GM12878 (cell line): ENCODE measurements at regions not wholly inside any gene's neighbourhood (a gene's known extent, or its start where the extent isn't known, plus 50 kb on each side); places are given as distances from the start of the nearest gene placed in this dataset.

Source experiments
- ATAC-seq: fragments of 200-7000 bp; cut with Tn5 transposase; 3 replicates; pipeline ENCODE4 v1.9.1; 2020; ENCODE audit warnings: mild to moderate bottlenecking, moderate library complexity
- BruUV-seq: library from RNA; stranded (reverse); fragments of 400-500 nt; replicated peaks from 2 replicates; lab custom pipeline; 2021; lab: Mats Ljungman, UMichigan
- CTCF ChIA-PET: fragments of 300-600 bp; sonication (Branson Sonifier 250); formaldehyde crosslinking; extraction: SDS; loops from one replicate; lab custom pipeline; 2021; ENCODE audit warnings: inconsistent platforms; lab: Yijun Ruan, JAX
- POLR2A ChIA-PET: fragments of 350-600 bp; formaldehyde crosslinking; extraction: SDS; loops from one replicate; lab custom pipeline; 2021; ENCODE audit warnings: inconsistent platforms; lab: Charles Lee
- RAD21 ChIA-PET: fragments of 300-600 bp; sonication (Branson Sonifier 250); formaldehyde crosslinking; loops from one replicate; lab custom pipeline; 2023; ENCODE audit warnings: antibody characterized with exemption; ENCODE audit not compliant: unreplicated experiment; lab: Charles Lee
- SMC1A ChIA-PET: fragments of 300-600 bp; sonication (Branson Sonifier 250); formaldehyde crosslinking; loops from one replicate; lab custom pipeline; 2023; ENCODE audit not compliant: unreplicated experiment, uncharacterized antibody; lab: Charles Lee
- DNase-seq: peaks from one replicate; pipeline ENCODE4 v3.0.0-alpha.2; 2011; ENCODE audit warnings: low read depth, low spot score
- FAIRE-seq: peaks from 3 replicates; lab custom pipeline; 2011; peaks lifted over from hg19 to GRCh38; lab: Jason Lieb, UNC
- H2AFZ ChIP-seq: 2 replicates; pipeline ENCODE4 v1.6.0; 2011; ENCODE audit warnings: low read depth, low read length, control low read depth; ENCODE audit not compliant: control insufficient read depth
- H3K27ac ChIP-seq: 2 replicates; pipeline ENCODE4 v1.5.1; 2011; ENCODE audit warnings: control low read depth; ENCODE audit not compliant: control insufficient read depth, insufficient read depth
- H3K27me3 ChIP-seq, 2 experiments: replicated peaks in 1 of 2; 2 replicates each; pipeline versions ENCODE4 v1.6.0 to v1.6.1; 2011; ENCODE audit warnings: low read length in 1 of 2; ENCODE audit not compliant: control insufficient read depth in 2 of 2, insufficient read depth in 2 of 2
- H3K36me3 ChIP-seq, 2 experiments: 2 replicates each; pipeline ENCODE4 v1.5.1; 2011; ENCODE audit warnings: low read length in 1 of 2; ENCODE audit not compliant: control insufficient read depth in 2 of 2, insufficient read depth in 2 of 2
- H3K4me1 ChIP-seq: 2 replicates; pipeline ENCODE4 v1.6.1; 2011; ENCODE audit warnings: mild to moderate bottlenecking, low read length, moderate library complexity, mixed read lengths; ENCODE audit not compliant: control insufficient read depth, insufficient read depth
- H3K4me2 ChIP-seq: 2 replicates; pipeline ENCODE4 v1.6.0; 2011; ENCODE audit warnings: control low read depth; ENCODE audit not compliant: control insufficient read depth, insufficient read depth
- H3K4me3 ChIP-seq: fragments of 200-600 bp; sonication (generic); 2 replicates; pipeline ENCODE4 v1.5.1; 2016
- H3K79me2 ChIP-seq: 2 replicates; pipeline ENCODE4 v1.6.0; 2011; ENCODE audit warnings: low read length; ENCODE audit not compliant: control insufficient read depth, insufficient read depth
- H3K9ac ChIP-seq: 2 replicates; pipeline ENCODE4 v1.8.0; 2011; ENCODE audit warnings: low read length, control low read depth, mixed read lengths; ENCODE audit not compliant: control insufficient read depth, insufficient read depth
- H3K9me3 ChIP-seq: replicated peaks from 3 replicates; pipeline ENCODE4 v1.5.1; 2011; ENCODE audit warnings: mild to moderate bottlenecking, low read length; ENCODE audit not compliant: control insufficient read depth, insufficient read depth
- H4K20me1 ChIP-seq: 2 replicates; pipeline ENCODE4 v1.6.0; 2011; ENCODE audit not compliant: control insufficient read depth, insufficient read depth
- ATF3 ChIP-seq: IDR thresholded peaks from 2 replicates; pipeline ENCODE4 v1.6.1; 2011; ENCODE audit warnings: low read depth, mild to moderate bottlenecking, low read length, moderate library complexity, borderline replicate concordance; ENCODE audit errors: extremely low read depth
- BMI1 ChIP-seq: fragments of 450-650 bp; IDR thresholded peaks from 2 replicates; pipeline ENCODE4 v1.6.1; 2016; ENCODE audit warnings: mild to moderate bottlenecking, moderate library complexity, borderline replicate concordance
- ETV6 ChIP-seq, 2 experiments: fragments of 450-650 bp in 1 of 2; IDR thresholded peaks in 1 of 2; conservative IDR thresholded peaks in 1 of 2; 2 replicates each; pipeline ENCODE4 v1.6.1; 2014; ENCODE audit warnings: antibody characterized with exemption in 1 of 2, borderline replicate concordance in 1 of 2, low read depth in 1 of 2, mild to moderate bottlenecking in 1 of 2, moderate library complexity in 1 of 2
- IRF3 ChIP-seq: fragments of 450-650 bp; IDR thresholded peaks from 2 replicates; pipeline ENCODE4 v1.6.1; 2014; ENCODE audit warnings: mild to moderate bottlenecking
- JUND ChIP-seq: IDR thresholded peaks from 2 replicates; pipeline ENCODE4 v1.6.1; 2012; ENCODE audit warnings: low read depth, mild to moderate bottlenecking, low read length, improper control_type of control experiment, moderate library complexity
- POLR2AphosphoS5 ChIP-seq: IDR thresholded peaks from 2 replicates; pipeline ENCODE4 v1.6.1; 2011; ENCODE audit warnings: mild to moderate bottlenecking, low read length, inconsistent platforms
- RAD51 ChIP-seq: fragments of 450-650 bp; IDR thresholded peaks from 2 replicates; pipeline ENCODE4 v1.6.1; 2016; ENCODE audit warnings: moderate library complexity, mild to moderate bottlenecking, inconsistent platforms
- SMAD1 ChIP-seq: fragments of 450-650 bp; IDR thresholded peaks from 2 replicates; pipeline ENCODE4 v1.6.1; 2018; ENCODE audit warnings: mild to moderate bottlenecking, low read depth; ENCODE audit not compliant: partially characterized antibody
- SP1 ChIP-seq: IDR thresholded peaks from one replicate; pipeline ENCODE4 v1.6.1; 2011; ENCODE audit warnings: low read depth, low read length
- SREBF2 ChIP-seq: IDR thresholded peaks from 2 replicates; pipeline ENCODE4 v1.6.1; 2012; ENCODE audit warnings: mild to moderate bottlenecking, low read length
- TCF7 ChIP-seq: IDR thresholded peaks from 2 replicates; pipeline ENCODE4 v1.6.1; 2014; ENCODE audit warnings: antibody characterized with exemption, borderline replicate concordance
- YY1 ChIP-seq: IDR thresholded peaks from 2 replicates; pipeline ENCODE4 v1.6.1; 2011; ENCODE audit warnings: low read depth, mild to moderate bottlenecking, low read length
- ZNF217 ChIP-seq: fragments of 450-650 bp; IDR thresholded peaks from 2 replicates; pipeline ENCODE4 v1.6.1; 2017; ENCODE audit warnings: antibody characterized with exemption, mild to moderate bottlenecking
- WGBS: methylation state at CpG from one replicate; pipeline ENCODE4 v1.1.6; 2016; ENCODE audit warnings: low lambda C conversion rate; ENCODE audit not compliant: insufficient replicate concordance, insufficient coverage; ENCODE audit errors: missing lambda C conversion rate; 5-methylcytosine and 5-hydroxymethylcytosine counted together
- in situ Hi-C: fragments of 300-500 bp; cut with MboI; formaldehyde crosslinking; loops from 9 replicates; pipeline ENCODE4 v1.14.3; 2018; ENCODE audit warnings: mixed read lengths
- intact Hi-C: fragments of 100-400 bp; cut with micrococcal nuclease; formaldehyde crosslinking; loops from one replicate; pipeline ENCODE4 v1.14.2; 2022; ENCODE audit not compliant: unreplicated experiment
- TF ChIP-seq, protein P1 (sequence below), 3 experiments: IDR thresholded peaks in 2 of 3; conservative IDR thresholded peaks in 1 of 3; 2 replicates each; pipeline ENCODE4 v1.5.1; 2011; ENCODE audit warnings: low read depth in 3 of 3, low read length in 3 of 3, mild to moderate bottlenecking in 3 of 3, control low read depth in 2 of 3, moderate library complexity in 2 of 3, inconsistent platforms in 1 of 3, mixed read lengths in 1 of 3; ENCODE audit not compliant: control insufficient read depth in 2 of 3, insufficient read depth in 1 of 3; ENCODE audit errors: extremely low read depth in 1 of 3
- TF ChIP-seq, protein P2 (sequence below): fragments of 450-650 bp; IDR thresholded peaks from 2 replicates; pipeline ENCODE4 v1.6.1; 2017; ENCODE audit warnings: mild to moderate bottlenecking, moderate library complexity

DNA sequence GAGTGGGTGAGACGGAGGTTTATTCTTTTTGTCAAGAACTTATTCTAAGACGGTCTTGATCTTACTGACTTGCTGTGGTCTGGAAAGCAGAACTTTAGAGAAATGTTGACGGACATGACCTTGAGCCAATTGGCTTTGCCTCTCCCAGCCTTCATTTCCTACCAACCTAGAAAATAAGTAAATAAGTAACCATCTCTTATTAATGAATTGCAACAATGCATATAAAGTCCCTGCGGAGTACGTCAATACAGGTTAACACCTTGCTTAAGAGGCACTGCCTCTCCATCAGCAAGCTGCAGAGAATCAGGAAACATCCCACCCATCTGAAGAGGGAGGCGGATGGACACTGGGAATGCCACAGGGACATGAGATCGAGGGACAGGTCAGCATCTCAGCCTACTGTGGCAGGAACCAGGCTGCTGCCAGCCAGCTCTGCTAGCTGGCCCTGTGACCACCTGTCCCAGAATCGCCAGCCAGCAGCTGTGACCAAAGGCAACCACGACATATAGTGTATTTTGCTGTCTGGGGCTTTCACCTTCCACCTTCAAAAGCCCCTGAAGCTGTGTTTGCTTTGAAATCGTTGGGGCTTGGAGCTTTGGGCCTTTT lies 208.3 kb downstream of the BCL11B start:
- H3K4me2 ChIP-seq, result no peak overlapping the region
- no peaks in the 10 kb centered on the region for H3K36me3 ChIP-seq
- ATAC-seq (no peak), FAIRE-seq (no peak), DNase-seq (no peak)
- no peaks in the 10 kb centered on the region for H4K20me1 ChIP-seq
- BruUV-seq, result no TSS peak
- H3K9ac ChIP-seq, result no peak overlapping the region
- H3K79me2 ChIP-seq, result no peaks in the 10 kb centered on the region
- ChIA-PET SMC1A (no interaction called here), RAD21 (no interaction called here), POLR2A (no interaction called here), CTCF (no interaction called here)
- intact Hi-C loops (no loop called here), in situ Hi-C loops (no loop called here)
- no peaks in the 10 kb centered on the region for H3K27me3 ChIP-seq
- TF ChIP-seq RAD51, result no peak
- TF ChIP-seq JUND, result no peak
- no peak for TF ChIP-seq YY1
- TF ChIP-seq SREBF2, result no peak
- TF ChIP-seq TCF7, result no peak
- no peak for TF ChIP-seq SP1
- TF ChIP-seq IRF3, result no peak
- no peak for TF ChIP-seq POLR2AphosphoS5
- TF ChIP-seq SMAD1, result no peak
- TF ChIP-seq BMI1, result no peak
- no peak for TF ChIP-seq ETV6 (conservative IDR thresholded peaks at IDR 0.05 in 1 of 2, IDR thresholded peaks at IDR 0.05 in 1 of 2; ENCODE audit: borderline replicate concordance in 1 of 2, low read depth in 1 of 2)
- TF ChIP-seq, protein P1, sequence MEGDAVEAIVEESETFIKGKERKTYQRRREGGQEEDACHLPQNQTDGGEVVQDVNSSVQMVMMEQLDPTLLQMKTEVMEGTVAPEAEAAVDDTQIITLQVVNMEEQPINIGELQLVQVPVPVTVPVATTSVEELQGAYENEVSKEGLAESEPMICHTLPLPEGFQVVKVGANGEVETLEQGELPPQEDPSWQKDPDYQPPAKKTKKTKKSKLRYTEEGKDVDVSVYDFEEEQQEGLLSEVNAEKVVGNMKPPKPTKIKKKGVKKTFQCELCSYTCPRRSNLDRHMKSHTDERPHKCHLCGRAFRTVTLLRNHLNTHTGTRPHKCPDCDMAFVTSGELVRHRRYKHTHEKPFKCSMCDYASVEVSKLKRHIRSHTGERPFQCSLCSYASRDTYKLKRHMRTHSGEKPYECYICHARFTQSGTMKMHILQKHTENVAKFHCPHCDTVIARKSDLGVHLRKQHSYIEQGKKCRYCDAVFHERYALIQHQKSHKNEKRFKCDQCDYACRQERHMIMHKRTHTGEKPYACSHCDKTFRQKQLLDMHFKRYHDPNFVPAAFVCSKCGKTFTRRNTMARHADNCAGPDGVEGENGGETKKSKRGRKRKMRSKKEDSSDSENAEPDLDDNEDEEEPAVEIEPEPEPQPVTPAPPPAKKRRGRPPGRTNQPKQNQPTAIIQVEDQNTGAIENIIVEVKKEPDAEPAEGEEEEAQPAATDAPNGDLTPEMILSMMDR (IDR thresholded peaks at IDR 0.05 in 2 of 3, conservative IDR thresholded peaks at IDR 0.05 in 1 of 3; ENCODE audit: control insufficient read depth in 2 of 3, extremely low read depth in 1 of 3, insufficient read depth in 1 of 3, low read depth in 3 of 3, low read length in 3 of 3), result no peak
- TF ChIP-seq, protein P2, sequence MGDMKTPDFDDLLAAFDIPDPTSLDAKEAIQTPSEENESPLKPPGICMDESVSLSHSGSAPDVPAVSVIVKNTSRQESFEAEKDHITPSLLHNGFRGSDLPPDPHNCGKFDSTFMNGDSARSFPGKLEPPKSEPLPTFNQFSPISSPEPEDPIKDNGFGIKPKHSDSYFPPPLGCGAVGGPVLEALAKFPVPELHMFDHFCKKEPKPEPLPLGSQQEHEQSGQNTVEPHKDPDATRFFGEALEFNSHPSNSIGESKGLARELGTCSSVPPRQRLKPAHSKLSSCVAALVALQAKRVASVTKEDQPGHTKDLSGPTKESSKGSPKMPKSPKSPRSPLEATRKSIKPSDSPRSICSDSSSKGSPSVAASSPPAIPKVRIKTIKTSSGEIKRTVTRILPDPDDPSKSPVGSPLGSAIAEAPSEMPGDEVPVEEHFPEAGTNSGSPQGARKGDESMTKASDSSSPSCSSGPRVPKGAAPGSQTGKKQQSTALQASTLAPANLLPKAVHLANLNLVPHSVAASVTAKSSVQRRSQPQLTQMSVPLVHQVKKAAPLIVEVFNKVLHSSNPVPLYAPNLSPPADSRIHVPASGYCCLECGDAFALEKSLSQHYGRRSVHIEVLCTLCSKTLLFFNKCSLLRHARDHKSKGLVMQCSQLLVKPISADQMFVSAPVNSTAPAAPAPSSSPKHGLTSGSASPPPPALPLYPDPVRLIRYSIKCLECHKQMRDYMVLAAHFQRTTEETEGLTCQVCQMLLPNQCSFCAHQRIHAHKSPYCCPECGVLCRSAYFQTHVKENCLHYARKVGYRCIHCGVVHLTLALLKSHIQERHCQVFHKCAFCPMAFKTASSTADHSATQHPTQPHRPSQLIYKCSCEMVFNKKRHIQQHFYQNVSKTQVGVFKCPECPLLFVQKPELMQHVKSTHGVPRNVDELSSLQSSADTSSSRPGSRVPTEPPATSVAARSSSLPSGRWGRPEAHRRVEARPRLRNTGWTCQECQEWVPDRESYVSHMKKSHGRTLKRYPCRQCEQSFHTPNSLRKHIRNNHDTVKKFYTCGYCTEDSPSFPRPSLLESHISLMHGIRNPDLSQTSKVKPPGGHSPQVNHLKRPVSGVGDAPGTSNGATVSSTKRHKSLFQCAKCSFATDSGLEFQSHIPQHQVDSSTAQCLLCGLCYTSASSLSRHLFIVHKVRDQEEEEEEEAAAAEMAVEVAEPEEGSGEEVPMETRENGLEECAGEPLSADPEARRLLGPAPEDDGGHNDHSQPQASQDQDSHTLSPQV, result no peak
- TF ChIP-seq ZNF217, result no peak
- no peak for TF ChIP-seq ATF3
- H3K9me3 ChIP-seq, result no peaks in the 10 kb centered on the region; the same call in 2 of the 3 replicates
- no peak overlapping the region for H3K27ac ChIP-seq
- H3K4me3 ChIP-seq, result no peak overlapping the region
- no peak overlapping the region for H2AFZ ChIP-seq
- H3K4me1 ChIP-seq, result no peaks in the 10 kb centered on the region
- whole genome bisulfite sequencing, result 28% methylated on average over 10 of the region's 10 CpGs
